K562 (cell line): ENCODE measurements at regions not wholly inside any gene's neighbourhood (a gene's known extent, or its start where the extent isn't known, plus 50 kb on each side); places are given as distances from the start of the nearest gene placed in this dataset.
"Not testable (repeated sequence)": the region's sequence is repeated elsewhere in the genome, so short reads cannot be mapped to it uniquely, and the experiment has no call there.

ENCODE experiments used
- ATAC-seq: fragments of 200-7000 bp; cut with Tn5 transposase; 3 replicates; pipeline ENCODE4 v1.9.1; 2020; ENCODE audit warnings: moderate library complexity
- BruUV-seq: library from RNA; stranded (reverse); fragments of 400-500 nt; replicated peaks from 2 replicates; lab custom pipeline; 2021; lab: Mats Ljungman, UMichigan
- CTCF ChIA-PET: fragments of 300-600 bp; formaldehyde crosslinking; extraction: SDS; loops from one replicate; lab custom pipeline; 2021; ENCODE audit warnings: low intra/inter-chr PET ratio; lab: Yijun Ruan, JAX
- POLR2A ChIA-PET: fragments of 300-600, 350-650 bp; sonication (Branson Sonifier 250); formaldehyde crosslinking; extraction: SDS; loops from one replicate; lab custom pipeline; 2021; ENCODE audit warnings: antibody characterized with exemption, inconsistent platforms; lab: Yijun Ruan, JAX
- DNase-seq, 4 experiments: peaks; one replicate each; pipeline versions ENCODE4 v3.0.0 to v3.0.0-alpha.2; 2011 to 2018; ENCODE audit warnings: low spot score in 3 of 4, mixed read lengths in 3 of 4; ENCODE audit errors: extremely low read depth in 1 of 4
- FAIRE-seq: peaks from 2 replicates; lab custom pipeline; 2011; peaks lifted over from hg19 to GRCh38; lab: Jason Lieb, UNC
- H2AFZ ChIP-seq: 2 replicates; pipeline ENCODE4 v1.6.0; 2011; ENCODE audit warnings: low read depth, low read length, control low read depth, inconsistent platforms
- H3K27ac ChIP-seq: fragments of 200-600 bp; 3 replicates; pipeline ENCODE4 v1.8.0; 2011; ENCODE audit warnings: low read depth, mild to moderate bottlenecking, control low read depth, inconsistent platforms, low read length, moderate library complexity, mixed read lengths; ENCODE audit errors: extremely low read depth
- H3K27me3 ChIP-seq, 2 experiments: fragments of 300-600 bp in 1 of 2; 2 replicates in 1 of 2; 3 replicates in 1 of 2; pipeline versions ENCODE4 v1.6.0 to v1.8.0; 2011; ENCODE audit warnings: inconsistent platforms in 2 of 2, low read length in 2 of 2, mild to moderate bottlenecking in 1 of 2, mixed read lengths in 1 of 2, moderate library complexity in 1 of 2; ENCODE audit not compliant: control insufficient read depth in 2 of 2, insufficient read depth in 2 of 2
- H3K36me3 ChIP-seq: fragments of 300-600 bp; 3 replicates; pipeline ENCODE4 v1.8.0; 2011; ENCODE audit warnings: mild to moderate bottlenecking, low read length, inconsistent platforms; ENCODE audit not compliant: control insufficient read depth, insufficient read depth
- H3K4me1 ChIP-seq, 2 experiments: fragments of 200-600 bp in 1 of 2; replicated peaks in 1 of 2; 2 replicates in 1 of 2; 3 replicates in 1 of 2; pipeline versions ENCODE4 v1.5.1 to v1.8.0; 2011; ENCODE audit warnings: inconsistent platforms in 2 of 2, low read length in 2 of 2, mild to moderate bottlenecking in 1 of 2, mixed read lengths in 1 of 2, moderate library complexity in 1 of 2; ENCODE audit not compliant: control insufficient read depth in 2 of 2, insufficient read depth in 2 of 2
- H3K4me2 ChIP-seq: 2 replicates; pipeline ENCODE4 v1.6.1; 2011; ENCODE audit warnings: low read length, control low read depth, inconsistent platforms, mixed read lengths; ENCODE audit not compliant: insufficient read depth
- H3K4me3 ChIP-seq: fragments of 200-600 bp; sonication (generic), shearing (Covaris generic); 2 replicates; pipeline ENCODE4 v1.5.1; 2016; ENCODE audit warnings: control low read depth, inconsistent platforms
- H3K79me2 ChIP-seq: fragments of 200-600 bp; 3 replicates; pipeline ENCODE4 v1.8.0; 2011; ENCODE audit warnings: low read length, inconsistent platforms; ENCODE audit not compliant: control insufficient read depth, insufficient read depth
- H3K9ac ChIP-seq, 2 experiments: 2 replicates each; pipeline versions ENCODE4 v1.6.0 to v1.6.1; 2011; ENCODE audit warnings: low read depth in 2 of 2, low read length in 2 of 2, control low read depth in 1 of 2, inconsistent platforms in 1 of 2, mild to moderate bottlenecking in 1 of 2, mixed read lengths in 1 of 2; ENCODE audit not compliant: insufficient read depth in 1 of 2
- H3K9me1 ChIP-seq: one replicate; pipeline ENCODE4 v1.6.0; 2011; ENCODE audit warnings: inconsistent platforms, mild to moderate bottlenecking, low read length, moderate library complexity; ENCODE audit not compliant: control insufficient read depth, insufficient read depth
- H3K9me3 ChIP-seq: replicated peaks from 2 replicates; pipeline ENCODE4 v1.5.1; 2011; ENCODE audit warnings: low read depth, low read length, inconsistent platforms; ENCODE audit not compliant: control insufficient read depth, insufficient read depth
- H4K20me1 ChIP-seq: replicated peaks from 2 replicates; pipeline ENCODE4 v1.6.1; 2011; ENCODE audit warnings: low read length, inconsistent platforms, mixed read lengths; ENCODE audit not compliant: control insufficient read depth, insufficient read depth
- BMI1 ChIP-seq: fragments of 150-350 bp; IDR thresholded peaks from 2 replicates; pipeline ENCODE4 v1.6.1; 2014; ENCODE audit warnings: low read length
- CUX1 ChIP-seq: fragments of 200-800 bp; sonication (Bioruptor generic); IDR thresholded peaks from 2 replicates; pipeline ENCODE4 v1.6.1; 2016; ENCODE audit warnings: missing genetic modification characterization, missing compliant biosample characterization
- EZH2 ChIP-seq: IDR thresholded peaks from 2 replicates; pipeline ENCODE4 v1.6.1; 2012; ENCODE audit warnings: low read depth, mild to moderate bottlenecking, inconsistent platforms, low read length, borderline replicate concordance
- NFATC3 ChIP-seq: fragments of 450-650 bp; IDR thresholded peaks from 2 replicates; pipeline ENCODE4 v1.6.1; 2017; ENCODE audit warnings: mild to moderate bottlenecking
- NR2C1 ChIP-seq, 2 experiments: fragments of 450-650 bp; IDR thresholded peaks; 2 replicates each; pipeline ENCODE4 v1.6.1; 2017; ENCODE audit warnings: mild to moderate bottlenecking in 2 of 2, antibody characterized with exemption in 1 of 2, inconsistent platforms in 1 of 2, missing compliant biosample characterization in 1 of 2, missing genetic modification characterization in 1 of 2
- POLR2AphosphoS2 ChIP-seq: IDR thresholded peaks from 2 replicates; pipeline ENCODE4 v1.6.1; 2012; ENCODE audit warnings: low read length, improper control_type of control experiment
- ZKSCAN3 ChIP-seq: fragments of 250-450 bp; sonication (Bioruptor Pico); IDR thresholded peaks from 2 replicates; pipeline ENCODE4 v1.4.0; 2020
- ZNF696 ChIP-seq: fragments of 250-450 bp; sonication (Bioruptor Pico); conservative IDR thresholded peaks from 2 replicates; pipeline ENCODE4 v1.4.0; 2020; ENCODE audit warnings: mild to moderate bottlenecking, moderate library complexity
- WGBS: fragments of 100-300 bp; shearing (Covaris generic); methylation state at CpG from one replicate; pipeline ENCODE4 v1.1.6; 2016; ENCODE audit warnings: low coverage, mixed read lengths; ENCODE audit not compliant: insufficient coverage; ENCODE audit errors: missing lambda C conversion rate; 5-methylcytosine and 5-hydroxymethylcytosine counted together
- in situ Hi-C: fragments of 300-500 bp; cut with MboI; formaldehyde crosslinking; loops from 4 replicates; pipeline ENCODE4 v1.15.0; 2018; ENCODE audit warnings: inconsistent platforms, mixed read lengths
- intact Hi-C: fragments of 100-400 bp; cut with micrococcal nuclease; formaldehyde crosslinking; loops from 2 replicates; pipeline ENCODE4 v1.14.2; 2022

GRCh38 chr3:3951501-3951900 is 152.3 kb downstream of the LRRN1 start:
- WGBS = 3% methylated on average over 7 of the region's 7 CpGs

GRCh38 chr3:3962867-3963266 is 163.6 kb downstream of the LRRN1 start:
- BruUV-seq, FAIRE-seq: not testable (repeated sequence)

More at GRCh38 chr3:3951501-3951900, 152.3 kb downstream of the LRRN1 start:
- Histone ChIP-seq H3K79me2 (no peaks in the 10 kb centered on the region), H2AFZ (no peak overlapping the region), H3K4me1 (no peaks in the 10 kb centered on the region), H3K9me3 (peaks cover 1% of the 10 kb centered on the region), H3K4me2 (no peak overlapping the region), H3K27ac (no peak overlapping the region), H3K36me3 (no peaks in the 10 kb centered on the region), H3K4me3 (no peak overlapping the region), H4K20me1 (no peaks in the 10 kb centered on the region), H3K9me1 (no peaks in the 10 kb centered on the region), H3K27me3 (no peaks in the 10 kb centered on the region), H3K9ac (no peak overlapping the region)
- in situ Hi-C loops = no loop called here
- TF ChIP-seq NR2C1 (IDR thresholded peaks at IDR 0.05) (no peak), NR2C1 (tag; IDR thresholded peaks at IDR 0.05) (no peak), CUX1 (no peak), BMI1 (no peak), ZKSCAN3 (CRISPR knock-in tag) (no peak), POLR2AphosphoS2 (no peak), EZH2 (no peak), ZNF696 (no peak), NFATC3 (no peak)
- ChIA-PET CTCF (no interaction called here), POLR2A (no interaction called here)
- ATAC-seq = no peak
- BruUV-seq = no TSS peak
- intact Hi-C loops = no loop called here
- no peak for DNase-seq
- no peak for FAIRE-seq

More at GRCh38 chr3:3962867-3963266, 163.6 kb downstream of the LRRN1 start:
- H4K20me1 ChIP-seq, H3K9ac ChIP-seq, POLR2A ChIA-PET, H3K9me3 ChIP-seq, H3K36me3 ChIP-seq, H2AFZ ChIP-seq, DNase-seq, ATAC-seq, intact Hi-C loops, CTCF ChIA-PET, H3K9me1 ChIP-seq, H3K4me1 ChIP-seq, in situ Hi-C loops, H3K27ac ChIP-seq, H3K4me3 ChIP-seq, H3K4me2 ChIP-seq, H3K79me2 ChIP-seq, H3K27me3 ChIP-seq: not testable (repeated sequence)
- WGBS = 2% methylated on average over 6 of the region's 14 CpGs
